Kidney epithelial cell (primary cell): ENCODE measurements at regions not wholly inside any gene's neighbourhood (a gene's known extent, or its start where the extent isn't known, plus 50 kb on each side); places are given as distances from the start of the nearest gene placed in this dataset.

ENCODE experiments used
- DNase-seq: peaks from one replicate; pipeline ENCODE4 v3.0.0-alpha.2; 2010; ENCODE audit warnings: low read depth
- H3K27me3 ChIP-seq: 2 replicates; pipeline ENCODE4 v1.6.0; 2011; ENCODE audit warnings: low read length; ENCODE audit not compliant: control insufficient read depth, insufficient read depth
- H3K36me3 ChIP-seq: 2 replicates; pipeline ENCODE4 v1.5.1; 2011; ENCODE audit warnings: low read length; ENCODE audit not compliant: control insufficient read depth, insufficient read depth
- H3K4me3 ChIP-seq: 2 replicates; pipeline ENCODE4 v1.5.1; 2011; ENCODE audit warnings: low read depth, mild to moderate bottlenecking, control low read depth, low read length
- CTCF ChIP-seq: IDR thresholded peaks from 2 replicates; pipeline ENCODE4 v1.5.1; 2011; ENCODE audit warnings: mild to moderate bottlenecking, moderate library complexity, low read length, control low read depth, inconsistent platforms; ENCODE audit not compliant: insufficient read depth, poor library complexity, severe bottlenecking

- Histone ChIP-seq H3K36me3 (no peaks in the 10 kb centered on the region), H3K27me3 (no peaks in the 10 kb centered on the region), H3K4me3 (no peak overlapping the region)
- TF ChIP-seq CTCF: no peak
- DNase-seq: no peak
These were observed 97.9 kb upstream of the PALS2 start for GRCh38 chr7:24475166-24475961.

- no peaks in the 10 kb centered on the region for H3K36me3 ChIP-seq
- no peak overlapping the region for H3K4me3 ChIP-seq
- no peaks in the 10 kb centered on the region for H3K27me3 ChIP-seq
- DNase-seq: no peak
- no peak for TF ChIP-seq CTCF
These were observed 97.0 kb upstream of the PALS2 start for GRCh38 chr7:24476227-24476626.

GRCh38 chr7:24477398-24478136 is 95.7 kb upstream of the PALS2 start:
- peak; percentile 85 for DNase-seq
- Histone ChIP-seq H3K27me3 (no peaks in the 10 kb centered on the region), H3K4me3 (no peak overlapping the region), H3K36me3 (no peaks in the 10 kb centered on the region)
- TF ChIP-seq CTCF: no peak

- no peak for TF ChIP-seq CTCF
- H3K27me3 ChIP-seq: no peaks in the 10 kb centered on the region
- no peak overlapping the region for H3K4me3 ChIP-seq
- peak; percentile 56 for DNase-seq
- no peaks in the 10 kb centered on the region for H3K36me3 ChIP-seq
These were observed 95.1 kb upstream of the PALS2 start for GRCh38 chr7:24478137-24478655.

GRCh38 chr7:24480501-24480900 is 92.8 kb upstream of the PALS2 start:
- Histone ChIP-seq H3K4me3 (no peak overlapping the region), H3K27me3 (no peaks in the 10 kb centered on the region), H3K36me3 (no peaks in the 10 kb centered on the region)
- no peak for DNase-seq
- TF ChIP-seq CTCF: no peak
